ENCODE measurements at regions not wholly inside any gene's neighbourhood (a gene's known extent, or its start where the extent isn't known, plus 50 kb on each side); places are given as distances from the start of the nearest gene placed in this dataset.

GRCh38 chr12:118704527-118705241 lies 276.7 kb upstream of the SRRM4 start:
- no peaks in the 10 kb centered on the region for H3K9me3 ChIP-seq (replicated peaks; ENCODE audit: control insufficient read depth, insufficient read depth, low read depth, low read length)
- no peaks in the 10 kb centered on the region for H3K36me3 ChIP-seq (ENCODE audit: control insufficient read depth, insufficient read depth, low read length)
- no peak for DNase-seq (ENCODE audit: extremely low read depth in 1 of 4, low spot score in 3 of 4)
- H3K4me1 ChIP-seq (replicated peaks in 1 of 2; ENCODE audit: control insufficient read depth in 2 of 2, insufficient read depth in 2 of 2, low read length in 2 of 2) = no peaks in the 10 kb centered on the region
- no peaks in the 10 kb centered on the region for H3K9me1 ChIP-seq (ENCODE audit: control insufficient read depth, insufficient read depth, low read length)
- no peak overlapping the region for H3K4me3 ChIP-seq
- CTCF ChIA-PET (ENCODE audit: low intra/inter-chr PET ratio) = no interaction called here
- H3K27me3 ChIP-seq (ENCODE audit: control insufficient read depth in 2 of 2, insufficient read depth in 2 of 2, low read length in 2 of 2) = no peaks in the 10 kb centered on the region
- in situ Hi-C loops (cut with MboI) = no loop called here
- TF ChIP-seq, protein P1, sequence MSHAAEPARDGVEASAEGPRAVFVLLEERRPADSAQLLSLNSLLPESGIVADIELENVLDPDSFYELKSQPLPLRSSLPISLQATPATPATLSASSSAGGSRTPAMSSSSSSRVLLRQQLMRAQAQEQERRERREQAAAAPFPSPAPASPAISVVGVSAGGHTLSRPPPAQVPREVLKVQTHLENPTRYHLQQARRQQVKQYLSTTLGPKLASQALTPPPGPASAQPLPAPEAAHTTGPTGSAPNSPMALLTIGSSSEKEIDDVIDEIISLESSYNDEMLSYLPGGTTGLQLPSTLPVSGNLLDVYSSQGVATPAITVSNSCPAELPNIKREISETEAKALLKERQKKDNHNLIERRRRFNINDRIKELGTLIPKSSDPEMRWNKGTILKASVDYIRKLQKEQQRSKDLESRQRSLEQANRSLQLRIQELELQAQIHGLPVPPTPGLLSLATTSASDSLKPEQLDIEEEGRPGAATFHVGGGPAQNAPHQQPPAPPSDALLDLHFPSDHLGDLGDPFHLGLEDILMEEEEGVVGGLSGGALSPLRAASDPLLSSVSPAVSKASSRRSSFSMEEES (CRISPR knock-in tag; IDR thresholded peaks at IDR 0.05) = no peak
- TF ChIP-seq, protein P2, sequence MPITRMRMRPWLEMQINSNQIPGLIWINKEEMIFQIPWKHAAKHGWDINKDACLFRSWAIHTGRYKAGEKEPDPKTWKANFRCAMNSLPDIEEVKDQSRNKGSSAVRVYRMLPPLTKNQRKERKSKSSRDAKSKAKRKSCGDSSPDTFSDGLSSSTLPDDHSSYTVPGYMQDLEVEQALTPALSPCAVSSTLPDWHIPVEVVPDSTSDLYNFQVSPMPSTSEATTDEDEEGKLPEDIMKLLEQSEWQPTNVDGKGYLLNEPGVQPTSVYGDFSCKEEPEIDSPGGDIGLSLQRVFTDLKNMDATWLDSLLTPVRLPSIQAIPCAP (CRISPR knock-in tag; IDR thresholded peaks at IDR 0.05; ENCODE audit: borderline replicate concordance) = no peak
- TF ChIP-seq KAT8 (IDR thresholded peaks at IDR 0.05; ENCODE audit: low read depth) = no peak
- TF ChIP-seq CTCF (IDR thresholded peaks at IDR 0.05 in 2 of 3, conservative IDR thresholded peaks at IDR 0.05 in 1 of 3; ENCODE audit: insufficient read depth in 2 of 3, low read depth in 1 of 3, low read length in 3 of 3) = 0 out of 6 replicates have a peak, but pooled peaks of 1 of the 3 experiments have one; percentile 17
- no peak for TF ChIP-seq GTF2F1 (IDR thresholded peaks at IDR 0.05; ENCODE audit: low read depth, low read length)
- no peak overlapping the region for H3K4me2 ChIP-seq (ENCODE audit: insufficient read depth, low read length)
- no peaks in the 10 kb centered on the region for H4K20me1 ChIP-seq (replicated peaks; ENCODE audit: control insufficient read depth, insufficient read depth, low read length)
- POLR2A ChIA-PET = no interaction called here
- no peaks in the 10 kb centered on the region for H3K79me2 ChIP-seq (ENCODE audit: control insufficient read depth, insufficient read depth, low read length)
- H3K27ac ChIP-seq (ENCODE audit: extremely low read depth, low read depth, low read length) = no peak overlapping the region
- WGBS (ENCODE audit: insufficient coverage, low coverage, missing lambda C conversion rate) = 0% methylated on average over 5 of the region's 5 CpGs
- no peak overlapping the region for H3K9ac ChIP-seq (ENCODE audit: insufficient read depth in 1 of 2, low read depth in 2 of 2, low read length in 2 of 2)
- peak; percentile 55 for FAIRE-seq
- no TSS peak for BruUV-seq (replicated peaks)
- no peak overlapping the region for H2AFZ ChIP-seq (ENCODE audit: low read depth, low read length)
- no peak for ATAC-seq
- intact Hi-C loops (cut with micrococcal nuclease) = no loop called here
